Erythroblast (primary cell): ENCODE measurements at regions not wholly inside any gene's neighbourhood (a gene's known extent, or its start where the extent isn't known, plus 50 kb on each side); places are given as distances from the start of the nearest gene placed in this dataset.

Experiments used
- GATA1 ChIP-seq: IDR thresholded peaks from 2 replicates; pipeline ENCODE4 v1.6.1; 2011; ENCODE audit warnings: low read depth, mild to moderate bottlenecking, control low read depth, low read length, moderate library complexity
- POLR2A ChIP-seq: IDR thresholded peaks from 2 replicates; pipeline ENCODE4 v1.6.1; 2011; ENCODE audit warnings: mild to moderate bottlenecking, low read length

- no peak for TF ChIP-seq POLR2A
- TF ChIP-seq GATA1: no peak
Observed at GRCh38 chr2:150733051-150733618, 245.7 kb upstream of the RND3 start.
